ENCODE measurements at regions not wholly inside any gene's neighbourhood (a gene's known extent, or its start where the extent isn't known, plus 50 kb on each side); places are given as distances from the start of the nearest gene placed in this dataset.

- Histone ChIP-seq H3K9me3 (ENCODE audit: control insufficient read depth in 4 of 4, low read length in 3 of 4) (no peaks in the 10 kb centered on the region), H3K4me3 (ENCODE audit: low read depth in 1 of 3, low read length in 3 of 3) (no peak overlapping the region), H3K4me1 (ENCODE audit: control insufficient read depth in 4 of 4, insufficient read depth in 4 of 4, low read length in 3 of 4) (no peaks in the 10 kb centered on the region), H3K36me3 (ENCODE audit: control insufficient read depth in 4 of 4, insufficient read depth in 3 of 4, low read depth in 1 of 4, low read length in 3 of 4) (peaks cover 0 to 36% (median 27%) of the 10 kb centered on the region in 4 donors), H3K27ac (ENCODE audit: low read depth in 1 of 2, low read length in 2 of 2) (no peak overlapping the region), H3K9ac (ENCODE audit: low read depth in 1 of 2, low read length in 2 of 2) (no peak overlapping the region), H3K27me3 (ENCODE audit: control insufficient read depth in 4 of 4, insufficient read depth in 4 of 4, low read length in 3 of 4) (no peaks in the 10 kb centered on the region)
- TF ChIP-seq YY1 (IDR thresholded peaks at IDR 0.05) = no peak
- no peak for TF ChIP-seq FOXA2 (IDR thresholded peaks at IDR 0.05)
- no peak for TF ChIP-seq FOXA1 (IDR thresholded peaks at IDR 0.05)
- no peak for DNase-seq (ENCODE audit: low spot score)
- WGBS = 89% methylated on average over 16 of the region's 16 CpGs
Measured at GRCh38 chr12:111214401-111214800, 154.5 kb downstream of the PHETA1 start.

GRCh38 chr12:111213561-111213960 is 155.3 kb downstream of the PHETA1 start:
- H3K27me3 ChIP-seq (ENCODE audit: control insufficient read depth in 4 of 4, insufficient read depth in 4 of 4, low read length in 3 of 4) = no peaks in the 10 kb centered on the region
- no peak overlapping the region for H3K4me3 ChIP-seq (ENCODE audit: low read depth in 1 of 3, low read length in 3 of 3)
- H3K4me1 ChIP-seq (ENCODE audit: control insufficient read depth in 4 of 4, insufficient read depth in 4 of 4, low read length in 3 of 4) = no peaks in the 10 kb centered on the region
- no peaks in the 10 kb centered on the region for H3K9me3 ChIP-seq (ENCODE audit: control insufficient read depth in 4 of 4, low read length in 3 of 4)
- no peak for DNase-seq (ENCODE audit: low spot score)
- no peak overlapping the region for H3K9ac ChIP-seq (ENCODE audit: low read depth in 1 of 2, low read length in 2 of 2)
- H3K27ac ChIP-seq (ENCODE audit: low read depth in 1 of 2, low read length in 2 of 2) = no peak overlapping the region
- peaks cover 0 to 30% (median 23%) of the 10 kb centered on the region in 4 donors for H3K36me3 ChIP-seq (ENCODE audit: control insufficient read depth in 4 of 4, insufficient read depth in 3 of 4, low read depth in 1 of 4, low read length in 3 of 4)
- WGBS = 93% methylated on average over 5 of the region's 5 CpGs
- TF ChIP-seq FOXA1 (IDR thresholded peaks at IDR 0.05) = no peak
- no peak for TF ChIP-seq RAD21 (IDR thresholded peaks at IDR 0.05)
- no peak for TF ChIP-seq TAF1 (conservative IDR thresholded peaks at IDR 0.05)
- no peak for TF ChIP-seq ZBTB33 (IDR thresholded peaks at IDR 0.05)
- no peak for TF ChIP-seq JUND (IDR thresholded peaks at IDR 0.05)
- no peak for TF ChIP-seq HNF4G (IDR thresholded peaks at IDR 0.05)
- no peak for TF ChIP-seq EGR1 (IDR thresholded peaks at IDR 0.05; ENCODE audit: low read depth in 2 of 2)
- TF ChIP-seq MAX (IDR thresholded peaks at IDR 0.05) = no peak

GRCh38 chr12:111212814-111213456 is 156.0 kb downstream of the PHETA1 start:
- TF ChIP-seq SP1 (IDR thresholded peaks at IDR 0.05) = no peak
- no peak for TF ChIP-seq FOXA1 (IDR thresholded peaks at IDR 0.05)
- no peak for TF ChIP-seq RAD21 (IDR thresholded peaks at IDR 0.05)
- TF ChIP-seq YY1 (IDR thresholded peaks at IDR 0.05) = no peak
- no peak for TF ChIP-seq ATF3 (IDR thresholded peaks at IDR 0.05)
- no peak for TF ChIP-seq NR2F2 (IDR thresholded peaks at IDR 0.05)
- no peak for TF ChIP-seq FOXA2 (IDR thresholded peaks at IDR 0.05)
- no peak for TF ChIP-seq TAF1 (conservative IDR thresholded peaks at IDR 0.05)
- Histone ChIP-seq H3K9ac (ENCODE audit: low read depth in 1 of 2, low read length in 2 of 2) (no peak overlapping the region), H3K27ac (ENCODE audit: low read depth in 1 of 2, low read length in 2 of 2) (no peak overlapping the region), H3K36me3 (ENCODE audit: control insufficient read depth in 4 of 4, insufficient read depth in 3 of 4, low read depth in 1 of 4, low read length in 3 of 4) (peaks cover 0 to 29% (median 20%) of the 10 kb centered on the region in 4 donors), H3K27me3 (ENCODE audit: control insufficient read depth in 4 of 4, insufficient read depth in 4 of 4, low read length in 3 of 4) (no peaks in the 10 kb centered on the region), H3K4me1 (ENCODE audit: control insufficient read depth in 4 of 4, insufficient read depth in 4 of 4, low read length in 3 of 4) (no peaks in the 10 kb centered on the region), H3K9me3 (ENCODE audit: control insufficient read depth in 4 of 4, low read length in 3 of 4) (no peaks in the 10 kb centered on the region), H3K4me3 (ENCODE audit: low read depth in 1 of 3, low read length in 3 of 3) (no peak overlapping the region)
- no peak for DNase-seq (ENCODE audit: low spot score)
- WGBS = 88% methylated on average over 12 of the region's 12 CpGs
